Daoy (cell line): ENCODE measurements at regions not wholly inside any gene's neighbourhood (a gene's known extent, or its start where the extent isn't known, plus 50 kb on each side); places are given as distances from the start of the nearest gene placed in this dataset.
"Not testable (repeated sequence)": the region's sequence is repeated elsewhere in the genome, so short reads cannot be mapped to it uniquely, and the experiment has no call there.

ENCODE experiments used
- DNase-seq: peaks from one replicate; pipeline ENCODE4 v3.0.0-alpha.2; 2015; ENCODE audit warnings: low read depth

DNA sequence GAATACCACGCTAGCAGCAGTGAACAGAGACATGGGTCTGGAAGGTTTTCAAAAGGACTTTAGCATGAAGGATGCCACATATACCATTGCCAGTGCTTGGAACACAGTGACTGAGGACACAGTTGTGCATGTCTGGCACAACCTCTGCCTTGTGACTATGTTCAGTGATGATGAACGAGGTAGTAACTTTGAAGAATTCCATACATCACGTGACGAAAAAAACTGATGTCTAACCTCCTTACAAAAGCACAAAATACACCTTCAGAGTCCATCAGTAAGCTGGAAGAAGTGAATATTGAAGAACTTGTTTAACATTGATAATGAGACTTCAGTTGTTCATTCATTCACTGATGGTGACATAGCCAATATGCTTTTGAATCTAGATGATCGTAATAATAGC is 594.8 kb upstream of the GRM7 start:
- no peak for DNase-seq

DNA sequence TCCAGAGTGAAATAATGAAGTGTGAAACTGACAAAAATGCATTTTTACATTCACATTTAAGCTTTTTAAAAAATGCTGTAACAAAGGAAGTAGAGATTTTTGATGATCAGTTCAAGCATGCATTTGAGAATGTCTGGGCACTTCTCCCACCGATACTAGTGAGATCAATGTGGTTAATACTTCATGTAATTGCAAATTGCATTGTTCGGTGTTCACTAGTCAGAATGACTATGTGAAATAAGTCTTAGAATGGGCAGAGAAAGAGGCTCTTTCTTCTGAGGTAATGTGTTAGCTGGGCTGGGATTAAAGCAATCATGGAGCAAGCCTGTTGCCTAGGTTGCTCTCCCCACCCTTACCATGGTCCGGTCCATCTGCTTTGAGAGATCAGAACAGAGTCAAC is 587.0 kb upstream of the GRM7 start:
- DNase-seq, result no peak

GRCh38 chr3:6281662-6282061 is 579.3 kb upstream of the GRM7 start:
- DNase-seq, result no peak

DNA sequence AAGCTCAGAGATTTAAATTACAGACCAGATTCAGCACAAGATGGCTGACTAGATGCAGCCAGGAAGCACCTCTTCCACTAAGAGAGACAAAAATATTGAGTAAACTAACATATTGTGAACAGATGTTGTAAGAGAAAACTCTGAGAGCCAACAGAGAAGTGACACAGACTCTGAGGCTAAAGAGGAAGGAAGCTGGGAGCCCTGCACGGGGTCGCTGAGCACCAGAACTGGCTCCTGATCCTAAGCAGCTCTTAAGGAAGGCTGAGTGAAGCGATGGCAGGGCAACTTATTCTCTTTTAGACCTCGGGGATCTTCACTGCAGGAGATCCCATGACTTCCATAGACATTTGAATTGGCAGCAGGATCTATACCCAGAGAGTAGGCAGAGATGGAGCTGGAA is 578.0 kb upstream of the GRM7 start:
- DNase-seq, result no peak

DNA sequence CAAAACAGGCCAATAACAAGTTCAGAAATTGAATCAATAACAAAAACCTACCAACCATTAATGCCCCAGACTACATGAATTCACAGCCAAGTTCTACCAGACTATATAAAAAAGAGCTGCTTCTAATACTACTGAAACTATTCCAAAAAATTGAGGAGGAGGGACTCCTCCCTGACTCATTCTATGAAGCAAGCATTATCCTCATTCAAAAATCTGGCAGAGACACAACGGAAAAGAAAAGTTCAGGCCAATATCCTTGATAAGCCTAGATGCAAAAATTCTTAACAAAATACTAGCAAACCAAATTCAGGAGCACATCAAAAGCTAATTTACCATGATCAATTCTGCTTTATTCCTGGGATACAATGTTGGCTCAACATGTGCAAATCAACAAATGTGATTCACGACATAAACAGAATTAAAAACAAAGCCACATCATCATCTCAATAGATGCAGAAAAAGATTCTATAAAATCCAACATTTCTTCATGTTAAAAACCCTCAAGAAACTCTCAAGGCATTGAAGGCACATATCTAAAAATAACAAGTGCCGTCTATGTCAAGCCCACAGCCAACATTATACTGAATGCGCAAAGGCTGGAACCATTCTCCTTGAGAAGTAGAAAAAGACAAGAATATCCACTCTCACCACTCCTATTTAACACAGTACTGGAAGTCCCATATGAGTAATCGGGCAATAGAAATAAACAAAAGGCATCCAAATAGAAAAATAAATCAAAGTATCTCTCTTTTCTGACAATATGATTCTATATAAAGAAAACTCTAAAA is 573.6 kb upstream of the GRM7 start:
- no peak for DNase-seq

- DNase-seq, result no peak
These were observed 559.3 kb upstream of the GRM7 start for GRCh38 chr3:6301626-6302025.

GRCh38 chr3:6315906-6316305 is 545.0 kb upstream of the GRM7 start:
- DNase-seq, result no peak

DNA sequence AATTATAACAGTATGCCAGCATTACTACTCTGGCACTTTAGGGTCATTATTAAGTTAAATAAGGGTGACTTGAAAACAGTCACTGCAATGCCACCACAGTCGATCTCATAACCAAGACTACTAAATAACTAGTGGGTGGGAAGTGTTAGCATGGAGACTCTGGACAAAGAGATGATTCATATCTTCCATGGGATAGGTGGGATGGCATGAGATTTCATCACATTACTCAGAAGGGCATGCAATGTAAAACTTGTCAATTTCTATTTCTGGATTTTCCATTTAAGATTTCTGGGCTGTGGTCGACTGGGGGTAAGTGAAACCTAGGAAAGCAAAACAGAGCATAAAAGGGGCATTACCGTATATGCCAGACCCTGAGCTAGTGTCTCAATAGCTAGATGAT is 538.9 kb upstream of the GRM7 start:
- no peak for DNase-seq

- DNase-seq, result no peak
These were observed 534.1 kb upstream of the GRM7 start for GRCh38 chr3:6326771-6327170.

GRCh38 chr3:6340980-6341325 is 520.0 kb upstream of the GRM7 start:
- not testable (repeated sequence) for DNase-seq

- no peak for DNase-seq
These were observed 509.2 kb upstream of the GRM7 start for GRCh38 chr3:6351752-6352151.

DNA sequence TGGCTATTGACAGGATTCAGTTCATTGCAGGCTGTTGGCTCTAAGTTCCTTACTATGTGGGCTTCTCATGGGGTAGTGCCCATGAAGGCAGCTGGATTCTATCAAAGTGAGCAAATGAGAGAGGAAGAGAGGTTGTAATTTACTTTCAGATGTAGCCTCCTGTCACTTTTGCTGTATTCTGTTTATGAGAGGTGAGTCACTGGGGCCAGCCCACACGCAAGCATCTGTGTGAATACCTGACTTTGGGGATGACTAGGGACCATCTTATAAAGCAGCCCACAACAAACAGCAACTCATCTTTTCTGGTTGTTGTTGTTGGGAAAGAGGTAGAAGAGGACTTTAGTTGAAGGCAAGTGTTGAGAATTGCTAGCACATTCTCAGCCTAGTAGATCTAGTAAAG is 506.3 kb upstream of the GRM7 start:
- DNase-seq, result no peak

- DNase-seq, result no peak
These were observed 498.5 kb upstream of the GRM7 start for GRCh38 chr3:6362406-6362805.

GRCh38 chr3:6367171-6367570 is 493.7 kb upstream of the GRM7 start:
- no peak for DNase-seq

- DNase-seq, result no peak
These were observed 468.8 kb upstream of the GRM7 start for GRCh38 chr3:6392123-6392522.

- DNase-seq, result no peak
These were observed 466.0 kb upstream of the GRM7 start for GRCh38 chr3:6394944-6395343.

DNA sequence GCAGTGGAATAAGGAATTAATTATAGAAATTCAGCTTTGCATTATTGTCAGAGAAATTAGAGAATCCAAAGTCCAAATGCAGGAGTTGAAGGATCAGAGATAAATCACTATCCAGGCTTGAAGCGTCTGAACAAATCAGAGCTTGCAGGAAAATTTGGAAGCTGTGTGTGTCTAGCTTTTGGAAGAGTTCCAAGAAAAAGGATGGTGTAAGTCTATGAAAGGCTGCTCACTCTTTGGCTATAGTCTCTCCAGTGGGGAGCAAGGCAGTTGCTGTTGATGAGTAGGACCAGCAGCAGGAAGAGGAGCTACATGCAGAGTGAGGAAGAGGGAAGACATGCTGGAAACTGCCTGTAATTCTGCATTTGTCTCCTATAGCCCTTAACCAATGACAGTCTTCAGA is 464.3 kb upstream of the GRM7 start:
- DNase-seq, result no peak

DNA sequence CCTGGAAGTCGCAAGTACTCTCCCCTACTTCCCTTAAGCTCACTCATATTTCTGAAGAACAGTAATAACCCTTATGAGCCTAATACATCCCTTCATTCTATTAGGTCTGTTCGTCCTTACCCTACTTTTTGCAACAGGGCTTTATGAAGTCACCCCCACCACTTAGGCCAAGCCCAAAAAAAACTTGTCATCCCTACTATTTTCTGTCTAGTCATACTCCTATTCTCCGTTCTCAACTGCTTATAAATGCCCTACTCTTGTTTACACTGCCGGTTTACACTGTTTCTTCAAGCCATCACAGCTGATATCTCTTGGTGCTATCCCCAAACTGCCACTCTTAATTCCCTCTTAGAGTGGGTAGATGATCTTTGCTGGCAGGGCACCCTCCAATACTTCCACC is 458.2 kb upstream of the GRM7 start:
- not testable (repeated sequence) for DNase-seq

DNA sequence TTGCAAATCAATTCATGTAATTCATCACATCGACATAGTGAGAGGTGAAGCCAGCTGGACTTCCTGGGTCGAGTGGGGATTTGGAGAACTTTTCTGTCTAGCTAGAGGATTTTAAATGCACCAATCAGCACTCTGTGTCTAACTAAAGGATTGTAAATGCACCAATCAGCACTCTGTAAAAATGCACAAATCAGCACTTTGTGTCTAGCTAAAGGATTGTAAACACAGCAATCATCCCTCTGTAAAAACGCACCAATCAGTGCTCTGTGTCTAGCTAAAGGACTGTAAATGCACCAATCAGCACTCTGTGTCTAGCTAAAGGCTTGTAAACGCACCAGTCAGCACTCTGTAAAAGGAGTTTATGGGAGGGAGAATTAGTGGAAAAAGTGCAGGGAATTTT is 454.0 kb upstream of the GRM7 start:
- not testable (repeated sequence) for DNase-seq

GRCh38 chr3:6416049-6416661 is 444.8 kb upstream of the GRM7 start:
- no peak for DNase-seq

DNA sequence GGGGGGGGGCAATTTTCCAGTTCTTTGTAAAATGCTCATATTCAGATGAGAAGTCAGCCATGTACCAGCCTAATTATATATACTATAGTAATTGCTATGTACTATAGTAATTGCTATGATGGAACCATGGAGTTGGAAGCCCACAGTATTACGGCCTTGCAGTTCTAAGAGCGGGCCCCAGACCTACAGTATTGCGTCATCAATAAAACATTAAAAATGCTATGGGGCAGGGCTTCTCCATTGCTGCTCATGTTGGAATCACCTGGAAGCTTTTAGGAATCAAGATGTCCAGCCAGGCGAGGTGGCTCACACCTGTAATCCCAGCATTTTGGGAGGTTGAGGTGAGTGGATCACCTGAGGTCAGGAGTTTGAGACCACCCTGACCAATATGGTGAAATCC is 443.7 kb upstream of the GRM7 start:
- DNase-seq, result no peak

DNA sequence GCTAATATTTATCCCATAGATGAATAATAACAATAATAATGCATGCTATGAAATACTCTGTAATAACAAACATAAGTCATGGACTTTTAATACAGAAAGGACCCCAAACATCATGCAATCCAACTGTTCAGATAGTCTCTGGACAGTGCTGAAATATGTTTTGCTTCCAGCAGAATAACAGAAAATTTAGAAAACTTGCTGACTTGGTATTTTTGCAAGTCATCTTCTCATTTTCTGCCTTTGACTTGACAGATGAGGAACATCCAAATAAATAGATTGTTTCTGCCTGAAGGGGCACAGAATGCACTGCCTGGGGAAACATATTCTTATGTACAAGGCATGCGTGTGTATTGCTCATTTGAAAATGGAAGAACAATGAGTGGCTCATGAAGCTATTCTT is 442.4 kb upstream of the GRM7 start:
- no peak for DNase-seq

GRCh38 chr3:6421666-6422445 is 439.1 kb upstream of the GRM7 start:
- DNase-seq, result no peak
